ENCODE measurements at regions not wholly inside any gene's neighbourhood (a gene's known extent, or its start where the extent isn't known, plus 50 kb on each side); places are given as distances from the start of the nearest gene placed in this dataset.

- TF ChIP-seq ZBTB17 (tag by site-specific recombination; IDR thresholded peaks at IDR 0.05) (no peak), ZNF221 (tag by site-specific recombination; IDR thresholded peaks at IDR 0.05; ENCODE audit: borderline replicate concordance) (no peak), ZFP3 (tag by site-specific recombination; IDR thresholded peaks at IDR 0.05; ENCODE audit: low read depth) (no peak), ZNF266 (tag by site-specific recombination; IDR thresholded peaks at IDR 0.05; ENCODE audit: low read depth) (no peak), ZNF394 (tag by site-specific recombination; IDR thresholded peaks at IDR 0.05; ENCODE audit: borderline replicate concordance) (no peak), ZNF596 (tag by site-specific recombination; IDR thresholded peaks at IDR 0.05) (no peak)
Observed at GRCh38 chr2:238645716-238646115, 202.2 kb upstream of the TWIST2 start (continued).

DNA sequence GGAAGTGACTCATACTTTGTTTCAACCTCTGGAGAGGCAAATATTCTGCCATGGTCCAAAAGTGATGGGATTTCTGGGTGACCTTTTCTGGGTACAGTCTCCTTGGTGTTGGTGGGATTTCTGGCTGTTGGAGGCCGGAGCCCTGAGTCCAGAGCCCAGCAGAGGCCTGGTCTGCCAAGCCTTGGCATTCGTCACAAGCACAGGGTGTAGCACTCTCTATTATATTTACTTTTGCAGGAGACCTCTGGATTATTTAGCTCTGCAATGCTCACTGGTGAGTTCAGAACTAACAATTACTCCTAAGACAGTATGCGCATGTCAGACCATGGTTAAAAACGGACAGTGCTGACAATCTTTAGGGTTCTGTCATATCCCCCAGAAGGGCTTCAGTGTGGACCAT, 201.6 kb upstream of the TWIST2 start:
- TF ChIP-seq KLF9 (tag by site-specific recombination; IDR thresholded peaks at IDR 0.05; ENCODE audit: low read depth) (no peak), REPIN1 (tag by site-specific recombination; IDR thresholded peaks at IDR 0.05; ENCODE audit: low read depth) (no peak), ZFP69B (tag by site-specific recombination; IDR thresholded peaks at IDR 0.05) (no peak), PRDM1 (tag by site-specific recombination; IDR thresholded peaks at IDR 0.05) (no peak), ELK4 (IDR thresholded peaks at IDR 0.05; ENCODE audit: borderline replicate concordance, low read depth, low read length) (no peak), OVOL3 (tag by site-specific recombination; IDR thresholded peaks at IDR 0.05) (no peak), ZSCAN18 (tag by site-specific recombination; IDR thresholded peaks at IDR 0.05) (no peak), GLI2 (tag by site-specific recombination; IDR thresholded peaks at IDR 0.05; ENCODE audit: borderline replicate concordance, low read depth) (no peak), ZNF146 (tag by site-specific recombination; IDR thresholded peaks at IDR 0.05) (no peak), ZNF16 (tag by site-specific recombination; IDR thresholded peaks at IDR 0.05; ENCODE audit: low read depth) (no peak), ZNF37A (tag by site-specific recombination; IDR thresholded peaks at IDR 0.05) (no peak), PRDM2 (tag by site-specific recombination; IDR thresholded peaks at IDR 0.05; ENCODE audit: borderline replicate concordance) (no peak), ZNF214 (tag by site-specific recombination; IDR thresholded peaks at IDR 0.05; ENCODE audit: borderline replicate concordance) (no peak), ZSCAN30 (tag by site-specific recombination; IDR thresholded peaks at IDR 0.05) (no peak)
- TF ChIP-seq, protein P1, sequence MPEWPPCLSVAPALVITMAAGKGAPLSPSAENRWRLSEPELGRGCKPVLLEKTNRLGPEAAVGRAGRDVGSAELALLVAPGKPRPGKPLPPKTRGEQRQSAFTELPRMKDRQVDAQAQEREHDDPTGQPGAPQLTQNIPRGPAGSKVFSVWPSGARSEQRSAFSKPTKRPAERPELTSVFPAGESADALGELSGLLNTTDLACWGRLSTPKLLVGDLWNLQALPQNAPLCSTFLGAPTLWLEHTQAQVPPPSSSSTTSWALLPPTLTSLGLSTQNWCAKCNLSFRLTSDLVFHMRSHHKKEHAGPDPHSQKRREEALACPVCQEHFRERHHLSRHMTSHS (tag by site-specific recombination; IDR thresholded peaks at IDR 0.05), result no peak
- TF ChIP-seq, protein P2, sequence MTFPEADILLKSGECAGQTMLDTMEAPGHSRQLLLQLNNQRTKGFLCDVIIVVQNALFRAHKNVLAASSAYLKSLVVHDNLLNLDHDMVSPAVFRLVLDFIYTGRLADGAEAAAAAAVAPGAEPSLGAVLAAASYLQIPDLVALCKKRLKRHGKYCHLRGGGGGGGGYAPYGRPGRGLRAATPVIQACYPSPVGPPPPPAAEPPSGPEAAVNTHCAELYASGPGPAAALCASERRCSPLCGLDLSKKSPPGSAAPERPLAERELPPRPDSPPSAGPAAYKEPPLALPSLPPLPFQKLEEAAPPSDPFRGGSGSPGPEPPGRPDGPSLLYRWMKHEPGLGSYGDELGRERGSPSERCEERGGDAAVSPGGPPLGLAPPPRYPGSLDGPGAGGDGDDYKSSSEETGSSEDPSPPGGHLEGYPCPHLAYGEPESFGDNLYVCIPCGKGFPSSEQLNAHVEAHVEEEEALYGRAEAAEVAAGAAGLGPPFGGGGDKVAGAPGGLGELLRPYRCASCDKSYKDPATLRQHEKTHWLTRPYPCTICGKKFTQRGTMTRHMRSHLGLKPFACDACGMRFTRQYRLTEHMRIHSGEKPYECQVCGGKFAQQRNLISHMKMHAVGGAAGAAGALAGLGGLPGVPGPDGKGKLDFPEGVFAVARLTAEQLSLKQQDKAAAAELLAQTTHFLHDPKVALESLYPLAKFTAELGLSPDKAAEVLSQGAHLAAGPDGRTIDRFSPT (tag by site-specific recombination; IDR thresholded peaks at IDR 0.05), result no peak
- H3K4me1 ChIP-seq (ENCODE audit: control insufficient read depth, insufficient read depth, low read length), result no peaks in the 10 kb centered on the region
- no peaks in the 10 kb centered on the region for H3K36me3 ChIP-seq (ENCODE audit: control insufficient read depth in 2 of 2, insufficient read depth in 1 of 2, low read length in 2 of 2)
- no peak overlapping the region for H3K27ac ChIP-seq (ENCODE audit: extremely low read depth, low read depth, low read length)
- POLR2A ChIA-PET, result no interaction called here
- H3K4me3 ChIP-seq (ENCODE audit: low read depth, low read length), result no peak overlapping the region
- CTCF ChIA-PET, result no interaction called here
- H3K9me3 ChIP-seq (ENCODE audit: control insufficient read depth, insufficient read depth, low read depth, low read length), result no peaks in the 10 kb centered on the region
